Gastroesophageal sphincter (tissue), 4 donors: ENCODE measurements at regions not wholly inside any gene's neighbourhood (a gene's known extent, or its start where the extent isn't known, plus 50 kb on each side); places are given as distances from the start of the nearest gene placed in this dataset.

ENCODE experiments used
- ATAC-seq: fragments of 150-250 bp; one replicate; pipeline ENCODE4 v1.9.1; 2016; ENCODE audit warnings: mild to moderate bottlenecking, moderate library complexity
- H3K27ac ChIP-seq, 4 donors: fragments of 200-600 bp; sonication (generic) in 3 of 4; 1 replicate in 3 of 4; 2 replicates in 1 of 4; pipeline ENCODE4 v1.5.1; 2016 to 2019
- H3K27me3 ChIP-seq: fragments of 200-600 bp; sonication (generic); one replicate; pipeline ENCODE4 v1.5.1; 2019
- H3K36me3 ChIP-seq, 2 donors: fragments of 200-600 bp; sonication (generic); one replicate each; pipeline ENCODE4 v1.5.1; 2019; ENCODE audit warnings: control low read depth in 1 of 2
- H3K4me1 ChIP-seq, 3 donors: fragments of 200-600 bp; sonication (generic); 1 replicate in 2 of 3; 2 replicates in 1 of 3; pipeline ENCODE4 v1.5.1; 2016 to 2019; ENCODE audit warnings: control low read depth in 2 of 3
- H3K4me3 ChIP-seq, 2 donors: fragments of 200-600 bp; sonication (generic); one replicate each; pipeline ENCODE4 v1.5.1; 2019; ENCODE audit warnings: mild to moderate bottlenecking in 1 of 2, moderate library complexity in 1 of 2
- H3K9me3 ChIP-seq, 3 donors: fragments of 200-600 bp; sonication (generic); one replicate each; pipeline ENCODE4 v1.5.1; 2017 to 2019; ENCODE audit warnings: control low read depth in 2 of 3
- EP300 ChIP-seq: sonication (generic); formaldehyde crosslinking; IDR thresholded peaks from one replicate; pipeline ENCODE4 v1.6.1; 2017; ENCODE audit warnings: antibody characterized with exemption, mild to moderate bottlenecking
- POLR2A ChIP-seq, 2 donors: fragments of 450-650 bp; IDR thresholded peaks; one replicate each; pipeline ENCODE4 v1.6.1; 2017; ENCODE audit warnings: antibody characterized with exemption in 2 of 2, mild to moderate bottlenecking in 2 of 2, moderate library complexity in 1 of 2
- POLR2AphosphoS5 ChIP-seq: sonication (generic); formaldehyde crosslinking; IDR thresholded peaks from one replicate; pipeline ENCODE4 v1.6.1; 2017; ENCODE audit warnings: antibody characterized with exemption
- WGBS, 2 donors: methylation state at CpG; one replicate each; pipeline ENCODE4 v1.1.5; 2018; ENCODE audit warnings: low coverage in 1 of 2; 5-methylcytosine and 5-hydroxymethylcytosine counted together
- TF ChIP-seq, protein P1 (sequence below), 4 experiments: fragments of 200-600 bp in 2 of 4; fragments of 450-650 bp in 2 of 4; sonication (generic) in 1 of 4; IDR thresholded peaks; one replicate each; pipeline ENCODE4 v1.5.1; 2017 to 2019; ENCODE audit warnings: antibody characterized with exemption in 4 of 4, mild to moderate bottlenecking in 2 of 4, moderate library complexity in 2 of 4

DNA sequence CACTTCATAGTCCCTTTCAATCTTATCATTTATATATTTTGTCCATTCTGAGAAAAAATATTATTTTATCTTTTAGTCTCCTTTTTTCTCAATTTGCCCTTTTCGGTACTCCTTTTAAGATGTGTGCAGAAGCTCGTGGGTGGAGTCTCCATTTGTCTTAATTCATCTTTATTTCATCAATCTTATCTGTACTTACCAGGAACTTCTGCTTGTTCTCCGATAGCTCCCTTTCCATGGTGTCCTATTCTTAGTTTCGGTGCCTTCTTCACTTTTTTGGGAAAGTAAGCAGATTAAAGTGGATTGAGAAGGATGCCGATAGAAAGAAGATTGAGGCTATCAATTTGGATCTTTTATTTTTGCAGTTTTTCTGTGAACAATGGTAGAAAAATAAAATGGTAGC is 183.4 kb upstream of the PLEKHA5 start:
- ATAC-seq, result no peak
- H3K4me1 ChIP-seq, result no peaks in the 10 kb centered on the region
- no peak overlapping the region for H3K27ac ChIP-seq
- no peaks in the 10 kb centered on the region for H3K27me3 ChIP-seq
- no peaks in the 10 kb centered on the region for H3K9me3 ChIP-seq
- WGBS, 2 donors, result 88 to 95% methylated on average over 5 of the region's 5 CpGs
- H3K4me3 ChIP-seq, result no peak overlapping the region
- H3K36me3 ChIP-seq, result no peaks in the 10 kb centered on the region
- TF ChIP-seq POLR2AphosphoS5, result no peak

DNA sequence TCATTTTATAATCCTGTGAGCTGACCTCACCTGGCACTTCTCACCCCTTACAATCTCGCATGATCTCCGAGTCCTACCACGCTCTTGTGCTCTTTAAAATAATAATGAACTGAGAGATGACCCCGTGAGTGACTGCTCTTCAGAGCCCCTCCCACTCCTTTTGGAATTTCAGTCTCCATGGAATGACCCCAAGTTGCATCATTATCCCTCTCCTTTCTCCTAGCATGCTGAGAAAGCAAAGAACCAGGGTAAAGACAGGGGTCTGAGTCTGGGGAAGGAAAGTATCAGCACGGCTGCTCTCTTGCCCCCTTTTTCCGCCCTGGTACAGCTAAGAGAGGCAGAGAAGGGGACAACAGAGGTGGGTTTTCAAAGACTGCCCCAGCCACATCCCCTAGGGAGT is 178.3 kb upstream of the PLEKHA5 start:
- H3K27me3 ChIP-seq, result no peaks in the 10 kb centered on the region
- 77% methylated on average over 4 to 6 of the region's 6 CpGs for WGBS, 2 donors
- no peak for ATAC-seq
- no peaks in the 10 kb centered on the region for H3K36me3 ChIP-seq
- H3K9me3 ChIP-seq, result no peaks in the 10 kb centered on the region
- H3K4me3 ChIP-seq, result no peak overlapping the region
- H3K27ac ChIP-seq, result no peak overlapping the region
- no peak for TF ChIP-seq EP300
- TF ChIP-seq, protein P1, sequence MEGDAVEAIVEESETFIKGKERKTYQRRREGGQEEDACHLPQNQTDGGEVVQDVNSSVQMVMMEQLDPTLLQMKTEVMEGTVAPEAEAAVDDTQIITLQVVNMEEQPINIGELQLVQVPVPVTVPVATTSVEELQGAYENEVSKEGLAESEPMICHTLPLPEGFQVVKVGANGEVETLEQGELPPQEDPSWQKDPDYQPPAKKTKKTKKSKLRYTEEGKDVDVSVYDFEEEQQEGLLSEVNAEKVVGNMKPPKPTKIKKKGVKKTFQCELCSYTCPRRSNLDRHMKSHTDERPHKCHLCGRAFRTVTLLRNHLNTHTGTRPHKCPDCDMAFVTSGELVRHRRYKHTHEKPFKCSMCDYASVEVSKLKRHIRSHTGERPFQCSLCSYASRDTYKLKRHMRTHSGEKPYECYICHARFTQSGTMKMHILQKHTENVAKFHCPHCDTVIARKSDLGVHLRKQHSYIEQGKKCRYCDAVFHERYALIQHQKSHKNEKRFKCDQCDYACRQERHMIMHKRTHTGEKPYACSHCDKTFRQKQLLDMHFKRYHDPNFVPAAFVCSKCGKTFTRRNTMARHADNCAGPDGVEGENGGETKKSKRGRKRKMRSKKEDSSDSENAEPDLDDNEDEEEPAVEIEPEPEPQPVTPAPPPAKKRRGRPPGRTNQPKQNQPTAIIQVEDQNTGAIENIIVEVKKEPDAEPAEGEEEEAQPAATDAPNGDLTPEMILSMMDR (IDR thresholded peaks at IDR 0.05), result no peak
- TF ChIP-seq POLR2A (IDR thresholded peaks at IDR 0.05), result no peak
- TF ChIP-seq POLR2AphosphoS5, result no peak
- peaks cover 0 to 9% (median 0%) of the 10 kb centered on the region in 3 donors for H3K4me1 ChIP-seq

GRCh38 chr12:18953505-18953904 is 176.0 kb upstream of the PLEKHA5 start:
- H3K4me3 ChIP-seq, result no peak overlapping the region
- no peak for ATAC-seq
- H3K27me3 ChIP-seq, result no peaks in the 10 kb centered on the region
- peaks cover 0 to 9% (median 0%) of the 10 kb centered on the region in 3 donors for H3K4me1 ChIP-seq
- 33 to 43% methylated on average over 1 of the region's 1 CpG for WGBS, 2 donors
- no peaks in the 10 kb centered on the region for H3K36me3 ChIP-seq
- no peaks in the 10 kb centered on the region for H3K9me3 ChIP-seq
- no peak overlapping the region for H3K27ac ChIP-seq
- TF ChIP-seq POLR2A (IDR thresholded peaks at IDR 0.05) (no peak), POLR2AphosphoS5 (no peak), EP300 (no peak)
- TF ChIP-seq, protein P1 (IDR thresholded peaks at IDR 0.05), result no peak

DNA sequence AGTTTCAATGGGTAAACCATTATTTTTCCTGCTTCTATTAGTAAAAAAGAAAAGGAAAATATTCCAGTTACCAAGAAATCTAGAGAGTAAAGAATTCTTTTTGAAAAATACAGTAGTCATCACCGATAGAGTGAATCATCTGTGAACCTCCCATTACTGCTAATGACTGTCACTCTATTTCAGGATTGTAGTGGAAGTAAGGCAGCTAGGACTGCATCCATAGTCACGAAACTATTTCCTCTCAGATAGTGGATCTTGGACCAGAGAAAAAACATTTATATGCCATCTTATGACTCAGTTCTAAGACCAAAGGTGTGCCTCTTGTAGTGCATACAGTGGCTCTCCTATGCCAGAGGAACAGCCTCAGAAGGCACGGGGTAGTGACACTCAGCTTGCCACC is 173.9 kb upstream of the PLEKHA5 start:
- Histone ChIP-seq H3K27me3 (no peaks in the 10 kb centered on the region), H3K4me1 (peaks cover 0 to 9% (median 0%) of the 10 kb centered on the region in 3 donors), H3K36me3 (no peaks in the 10 kb centered on the region), H3K9me3 (no peaks in the 10 kb centered on the region), H3K27ac (no peak overlapping the region), H3K4me3 (no peak overlapping the region)
- TF ChIP-seq EP300 (no peak), POLR2A (IDR thresholded peaks at IDR 0.05) (no peak), POLR2AphosphoS5 (no peak)
- TF ChIP-seq, protein P1 (IDR thresholded peaks at IDR 0.05), result no peak
- ATAC-seq, result no peak
- WGBS, 2 donors, result 76 to 80% methylated on average over 2 to 3 of the region's 3 CpGs

DNA sequence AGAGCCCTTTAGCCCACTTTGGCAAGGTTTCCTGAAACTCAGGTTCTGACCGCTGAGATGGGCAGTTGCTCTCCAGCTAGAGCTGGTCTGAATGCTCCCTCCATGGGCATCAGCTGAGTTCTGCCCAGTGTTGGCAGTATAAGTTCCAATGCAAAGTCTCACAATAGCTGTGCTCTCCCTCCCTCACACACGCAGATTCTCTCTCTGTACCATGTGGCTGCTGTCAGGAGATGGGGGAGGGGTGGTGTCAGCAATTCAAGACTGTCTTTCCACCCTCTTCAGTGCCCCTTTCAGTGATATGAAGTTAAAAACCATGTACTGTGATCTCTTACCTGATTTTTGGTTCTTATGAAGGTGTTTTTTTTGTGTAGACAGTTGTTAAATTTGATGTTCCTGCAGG is 164.3 kb upstream of the PLEKHA5 start:
- no peak for ATAC-seq
- no peak overlapping the region for H3K27ac ChIP-seq
- WGBS, 2 donors, result 64 to 80% methylated on average over 1 of the region's 2 CpGs
- no peaks in the 10 kb centered on the region for H3K36me3 ChIP-seq
- TF ChIP-seq POLR2AphosphoS5 (no peak), EP300 (no peak), POLR2A (IDR thresholded peaks at IDR 0.05) (no peak)
- TF ChIP-seq, protein P1 (IDR thresholded peaks at IDR 0.05), result no peak
- H3K4me3 ChIP-seq, result no peak overlapping the region
- H3K27me3 ChIP-seq, result no peaks in the 10 kb centered on the region
- no peaks in the 10 kb centered on the region for H3K9me3 ChIP-seq
- peaks cover 0 to 5% (median 0%) of the 10 kb centered on the region in 3 donors for H3K4me1 ChIP-seq
